ENCODE measurements at regions not wholly inside any gene's neighbourhood (a gene's known extent, or its start where the extent isn't known, plus 50 kb on each side); places are given as distances from the start of the nearest gene placed in this dataset.

DNA sequence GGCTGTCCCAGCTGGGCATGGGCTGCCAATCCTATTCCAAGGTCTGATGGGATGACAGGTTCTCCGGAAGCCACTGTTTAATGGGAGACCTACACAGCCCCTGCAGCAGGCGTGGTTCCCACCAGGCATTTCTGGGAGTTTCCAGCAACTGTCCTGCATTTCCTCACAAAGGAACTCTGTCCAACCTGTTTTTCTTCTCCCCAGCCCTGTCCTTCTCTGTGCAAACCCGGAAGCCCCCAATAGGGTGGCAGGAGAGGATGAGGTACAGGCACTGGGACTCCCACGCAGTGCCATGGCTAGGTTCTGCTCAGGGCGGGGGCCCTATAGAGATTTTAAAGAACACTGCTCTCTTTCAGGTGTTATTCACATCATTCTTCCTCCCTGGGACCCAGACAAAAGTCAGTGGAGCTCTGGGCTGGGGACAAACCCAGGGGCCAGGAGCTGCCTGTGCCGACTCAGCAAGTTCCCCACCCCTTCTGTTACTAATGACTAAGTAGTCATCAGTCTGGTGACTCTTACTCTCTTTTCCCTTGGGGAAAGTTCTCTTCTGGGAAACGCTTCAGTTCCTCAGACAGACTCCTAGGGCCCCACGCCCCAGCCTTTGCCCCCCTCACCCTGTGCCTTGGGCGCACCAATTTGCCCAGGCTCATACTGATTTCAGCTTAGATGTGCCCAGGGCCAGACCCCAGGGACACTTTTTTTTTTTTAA is 97.7 kb downstream of the CD47 start:
- no peak for DNase-seq (ENCODE audit: low read depth)

DNA sequence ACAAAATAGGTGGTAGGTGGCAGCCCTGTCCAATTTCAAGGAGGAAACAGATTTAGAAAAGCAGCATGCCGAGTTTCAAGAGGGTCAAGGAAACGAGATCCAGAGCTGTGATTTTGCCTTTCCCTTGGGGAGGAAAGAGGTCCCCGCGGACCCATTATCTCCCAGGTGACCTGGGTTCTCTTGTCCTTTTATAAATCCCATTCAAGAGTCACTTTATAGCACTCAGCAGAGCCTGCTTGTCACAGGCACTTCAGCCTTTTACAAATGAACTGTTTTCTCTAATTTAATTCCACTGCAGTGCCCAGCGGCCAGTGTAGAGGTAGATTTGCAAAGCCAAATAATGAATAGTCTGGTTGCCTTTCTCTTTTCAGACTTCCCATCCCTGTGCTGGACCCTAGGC is 99.9 kb downstream of the CD47 start:
- DNase-seq (ENCODE audit: low read depth), result no peak

DNA sequence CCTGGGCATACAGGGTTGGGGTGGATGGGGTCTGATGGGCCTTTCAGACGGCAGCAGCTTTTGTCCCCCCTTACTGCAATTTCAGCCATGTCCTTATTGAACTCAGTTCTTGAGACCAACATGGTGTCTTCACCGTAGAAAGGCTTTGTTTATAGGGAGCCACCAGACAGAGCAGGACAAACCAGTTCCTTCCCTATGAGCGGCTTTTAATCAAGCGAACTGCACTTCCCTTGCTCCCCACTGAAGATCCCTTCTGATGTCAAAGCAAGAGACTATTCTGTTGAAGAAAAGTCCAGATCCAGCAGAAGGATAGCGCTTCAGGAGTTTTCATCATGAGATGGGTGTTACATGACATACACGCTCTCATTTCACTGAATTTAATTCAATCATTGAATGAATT is 100.4 kb downstream of the CD47 start:
- DNase-seq (ENCODE audit: low read depth), result no peak

DNA sequence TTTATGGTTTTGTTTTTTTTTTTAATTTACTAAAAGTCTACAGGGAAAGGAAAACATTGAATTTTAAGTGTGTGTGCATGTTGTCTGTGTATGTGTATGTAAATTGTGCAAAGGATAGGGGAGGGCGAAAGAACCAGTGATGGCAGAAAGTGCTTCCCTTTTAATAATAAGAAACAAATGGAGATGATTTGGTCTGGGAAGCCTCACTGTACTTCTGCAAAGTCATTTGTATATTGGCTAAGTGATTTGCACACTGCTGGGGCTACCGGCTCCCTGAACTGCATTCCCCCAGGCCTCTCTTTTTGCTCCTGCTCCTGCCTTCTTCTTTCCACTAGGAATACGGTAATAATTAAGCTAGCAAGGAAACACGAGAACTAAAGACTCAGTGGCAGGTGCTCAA is 101.2 kb downstream of the CD47 start:
- DNase-seq (ENCODE audit: low read depth), result no peak

DNA sequence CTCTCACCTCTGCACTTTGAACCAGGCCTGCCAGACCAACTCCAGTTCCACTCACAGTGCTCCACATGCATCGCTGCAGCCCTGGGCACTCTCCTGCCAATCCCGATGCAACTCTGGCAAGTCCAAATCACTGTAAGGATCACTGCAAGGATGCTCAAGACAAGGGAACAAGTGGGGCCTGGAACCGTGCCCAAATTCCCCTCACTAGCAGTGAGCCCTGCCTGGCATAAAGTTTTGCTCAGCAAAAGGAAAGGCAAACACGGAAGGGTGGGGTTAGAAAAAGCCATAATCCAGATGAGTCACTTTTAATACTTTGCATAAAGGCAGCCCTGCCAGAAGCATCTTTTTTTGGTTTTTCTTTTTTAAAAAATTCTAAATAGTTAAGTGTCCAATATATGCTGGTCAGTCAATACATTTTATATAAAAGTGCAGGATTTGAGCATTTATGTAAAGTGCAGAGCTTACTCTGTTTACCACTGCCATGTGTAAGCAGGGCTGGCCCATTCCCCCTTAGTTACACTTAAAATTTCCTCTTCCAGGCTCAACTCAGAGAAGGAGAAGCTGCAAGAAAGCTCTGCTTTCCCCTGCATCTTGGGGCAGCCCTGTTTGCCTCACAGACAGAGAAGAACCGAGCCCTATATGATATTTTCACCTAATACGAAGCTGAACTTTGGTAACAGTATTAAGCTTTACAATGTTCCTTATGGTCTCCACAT is 102.2 kb downstream of the CD47 start:
- DNase-seq (ENCODE audit: low read depth), result no peak

DNA sequence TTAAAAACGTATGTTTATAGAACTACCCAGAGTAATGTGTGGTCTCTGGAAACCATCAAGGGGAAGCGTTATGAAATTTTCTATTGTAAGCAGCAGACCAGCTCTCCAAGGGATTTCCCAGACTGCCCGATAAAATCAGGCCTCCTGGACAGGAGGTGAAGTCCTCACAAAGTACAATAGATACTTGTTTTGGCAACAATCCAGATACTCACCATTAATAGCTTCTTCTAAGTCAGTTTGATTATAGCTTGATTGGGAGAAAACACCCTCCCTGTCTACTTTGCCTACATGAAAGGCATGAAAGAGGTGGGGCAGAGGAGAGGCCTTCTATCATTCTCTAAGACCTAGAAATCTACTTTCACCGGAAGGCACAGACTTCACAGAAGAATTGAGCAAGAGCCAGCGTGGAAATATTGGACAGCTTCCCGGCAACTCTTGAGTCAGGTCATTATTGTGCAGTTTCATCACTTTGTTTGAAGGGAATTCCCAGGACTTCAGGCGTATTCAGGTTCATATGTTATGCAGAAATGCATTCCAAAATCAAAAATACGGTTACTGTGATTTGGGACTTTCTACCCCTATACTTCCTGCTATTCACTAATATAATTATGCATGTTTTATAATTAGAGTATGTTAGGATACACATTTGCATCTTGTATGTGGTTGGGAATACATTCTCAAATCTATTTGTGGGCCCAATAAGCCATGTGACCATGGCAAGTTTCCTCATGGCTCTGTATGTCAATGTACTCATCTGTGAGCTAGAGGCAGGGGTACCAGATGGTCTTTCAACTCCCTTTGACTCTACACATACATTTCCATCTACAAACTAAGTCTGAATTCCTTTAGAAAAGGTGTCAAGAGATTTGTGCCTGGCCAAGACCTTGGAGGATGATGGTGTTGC is 103.5 kb downstream of the CD47 start:
- no peak for DNase-seq (ENCODE audit: low read depth)

DNA sequence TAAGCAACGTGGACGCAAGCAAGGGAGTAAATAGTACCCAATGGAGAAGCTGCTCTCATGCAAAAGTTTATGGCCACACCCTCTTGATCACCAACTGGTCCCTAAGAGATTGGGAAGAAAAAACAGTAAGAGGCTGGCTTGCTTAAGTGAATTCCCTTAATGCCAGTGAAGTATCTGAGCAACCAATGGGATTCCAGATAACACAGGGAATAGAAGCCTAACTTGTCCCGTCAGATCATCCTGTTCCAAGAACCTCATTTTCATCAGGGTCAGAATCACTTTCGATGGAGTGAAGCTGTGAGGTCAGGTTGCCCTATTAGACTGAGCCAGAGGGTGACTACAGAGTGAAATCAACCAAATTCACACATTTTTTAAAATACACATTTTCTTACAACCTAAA is 104.3 kb downstream of the CD47 start:
- DNase-seq (ENCODE audit: low read depth), result no peak

DNA sequence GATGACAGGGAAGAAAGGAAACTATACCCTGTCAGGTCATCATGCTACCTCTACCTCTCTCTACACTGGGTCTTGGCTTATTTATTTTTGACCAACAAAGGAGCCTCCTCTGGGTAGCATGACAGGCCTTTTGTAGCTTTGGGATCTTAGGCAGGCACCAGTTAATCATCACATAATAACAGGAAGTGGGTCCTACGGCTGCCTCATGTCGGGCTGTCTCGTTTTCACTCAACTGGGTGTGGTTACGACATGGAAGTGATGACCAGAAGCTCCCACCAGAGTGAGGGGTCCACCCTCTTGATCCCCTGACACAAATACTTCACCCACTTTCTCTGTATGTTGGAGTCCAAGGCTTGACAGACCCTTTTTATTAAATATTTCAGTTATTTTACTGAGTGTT is 105.3 kb downstream of the CD47 start:
- DNase-seq (ENCODE audit: low read depth), result no peak

DNA sequence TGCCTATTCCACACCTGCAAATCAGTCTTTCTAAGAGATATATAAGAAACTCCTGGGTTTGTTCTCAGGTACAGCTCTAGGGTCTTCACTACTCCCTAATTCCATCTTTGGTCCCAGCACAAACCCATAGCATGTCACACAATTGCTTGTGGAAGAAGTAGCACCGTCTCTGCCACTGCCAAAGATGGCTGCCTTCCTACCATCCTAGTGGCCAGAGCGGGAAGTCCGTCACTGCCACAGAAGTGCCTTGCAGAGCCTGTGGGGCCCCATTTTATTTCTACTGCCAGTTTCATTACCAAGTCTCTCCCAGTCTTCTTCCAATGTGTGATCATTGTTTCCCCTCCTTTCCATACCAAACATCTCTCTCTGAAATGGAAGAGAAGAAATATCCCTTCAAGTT is 107.6 kb downstream of the CD47 start:
- DNase-seq (ENCODE audit: low read depth), result no peak

DNA sequence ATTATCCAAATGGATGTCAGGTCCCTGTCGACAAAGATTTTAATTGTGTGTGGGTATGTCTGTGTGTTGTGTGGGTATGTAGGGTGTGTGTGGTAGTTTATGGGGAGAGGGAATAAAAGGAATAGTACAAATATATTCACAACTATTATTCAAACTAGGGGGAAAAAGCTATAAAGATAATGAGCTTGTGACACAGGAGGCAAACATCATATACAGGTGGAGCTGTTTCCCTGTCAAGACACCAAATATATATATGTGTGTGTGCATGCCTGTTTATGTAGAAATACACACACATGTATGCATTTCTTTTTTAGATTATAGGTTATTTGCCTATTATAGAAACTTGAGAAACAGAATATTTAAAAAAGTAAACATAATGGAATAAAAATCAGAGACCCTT is 108.7 kb downstream of the CD47 start:
- no peak for DNase-seq (ENCODE audit: low read depth)

DNA sequence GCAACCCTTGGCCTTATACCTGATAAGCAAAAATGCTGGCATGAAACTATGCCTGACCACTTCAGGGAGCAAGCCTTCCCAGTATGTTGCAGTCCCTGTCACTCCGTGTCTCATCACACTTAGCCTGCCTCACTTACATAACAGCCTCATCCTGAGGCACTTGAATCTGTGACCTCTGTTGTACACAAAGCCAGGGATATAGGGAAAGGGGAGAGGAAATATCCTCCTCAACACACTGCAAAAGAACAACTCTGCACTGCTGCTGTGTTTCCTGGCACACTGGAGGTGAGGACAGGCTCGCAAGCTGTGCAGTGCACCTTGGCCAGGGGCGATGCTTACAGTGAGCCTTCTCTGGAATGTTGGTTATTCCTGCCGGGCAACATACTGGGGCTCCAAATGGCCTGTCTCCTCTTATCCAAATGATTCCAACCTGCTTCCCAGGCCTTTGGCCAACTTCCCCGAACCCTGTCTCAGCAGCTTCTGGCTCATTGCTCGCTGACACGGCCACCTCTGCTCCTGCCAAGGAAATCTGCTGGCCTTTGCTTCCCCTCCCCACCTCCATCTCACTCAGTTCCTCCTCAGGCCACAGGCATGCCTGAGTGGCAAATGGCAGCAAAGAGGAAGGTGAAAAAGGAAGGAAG is 109.2 kb downstream of the CD47 start:
- DNase-seq (ENCODE audit: low read depth), result no peak

DNA sequence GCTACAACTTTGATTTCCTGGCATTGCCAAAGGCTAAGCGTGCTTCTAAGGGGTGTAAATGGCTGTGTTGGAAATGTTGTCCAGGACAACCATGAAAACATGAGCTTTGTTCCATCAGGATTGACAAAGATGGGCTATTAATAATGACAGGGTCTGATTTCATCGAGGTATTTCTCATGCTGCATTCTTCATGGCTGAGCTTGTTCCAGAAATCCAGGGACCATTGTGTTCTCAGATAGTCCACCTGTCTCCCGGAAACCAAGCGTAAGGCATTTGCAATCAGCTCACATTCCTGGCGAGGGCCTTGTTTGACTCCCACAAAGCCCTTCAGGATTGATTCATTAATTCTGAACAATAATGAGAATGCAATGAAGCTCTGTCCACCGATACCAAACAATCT is 111.3 kb downstream of the CD47 start:
- no peak for DNase-seq (ENCODE audit: low read depth)

DNA sequence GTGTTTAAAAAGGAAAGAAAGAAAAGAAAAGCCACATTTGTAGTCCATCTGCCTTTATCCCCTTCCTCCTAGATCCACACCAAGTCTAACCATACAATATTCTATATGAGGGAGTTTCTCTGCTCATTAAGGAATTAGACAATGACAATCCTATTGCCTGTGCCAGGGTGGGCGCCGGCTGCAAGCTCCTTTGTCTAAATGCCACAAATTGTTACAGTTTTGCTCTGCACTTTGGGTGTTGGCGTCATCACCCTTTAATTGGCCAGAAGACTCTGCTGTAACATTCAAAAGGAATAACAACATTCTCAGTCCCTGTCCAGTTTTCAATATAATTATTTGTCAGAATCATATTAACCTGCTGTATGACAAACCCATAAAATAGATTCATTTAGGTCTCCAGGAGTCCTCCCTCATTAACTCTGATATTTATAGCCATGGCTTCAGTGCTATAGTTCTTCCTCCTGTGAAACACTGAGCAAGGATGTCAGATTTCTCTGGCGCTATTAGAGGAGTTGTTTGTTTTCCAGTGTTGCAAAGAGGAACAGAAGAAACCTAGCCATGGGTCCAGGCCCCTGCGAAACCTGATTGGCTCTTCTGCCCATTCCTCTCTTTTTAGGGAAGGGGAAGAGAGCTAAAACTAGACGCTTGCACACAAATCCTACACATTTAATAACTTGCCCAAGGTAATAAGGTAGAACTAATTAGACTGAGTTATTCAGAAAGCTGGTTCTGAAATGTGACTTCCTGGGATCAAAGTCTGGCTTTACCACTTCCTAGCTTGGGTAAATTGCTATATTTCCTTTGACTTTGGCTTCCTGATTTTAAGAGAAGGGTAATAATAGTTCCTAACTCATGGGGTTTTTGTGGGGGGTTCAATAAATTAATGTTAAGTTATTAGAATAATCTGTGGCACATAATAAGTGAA is 112.4 kb downstream of the CD47 start:
- DNase-seq (ENCODE audit: low read depth), result no peak

DNA sequence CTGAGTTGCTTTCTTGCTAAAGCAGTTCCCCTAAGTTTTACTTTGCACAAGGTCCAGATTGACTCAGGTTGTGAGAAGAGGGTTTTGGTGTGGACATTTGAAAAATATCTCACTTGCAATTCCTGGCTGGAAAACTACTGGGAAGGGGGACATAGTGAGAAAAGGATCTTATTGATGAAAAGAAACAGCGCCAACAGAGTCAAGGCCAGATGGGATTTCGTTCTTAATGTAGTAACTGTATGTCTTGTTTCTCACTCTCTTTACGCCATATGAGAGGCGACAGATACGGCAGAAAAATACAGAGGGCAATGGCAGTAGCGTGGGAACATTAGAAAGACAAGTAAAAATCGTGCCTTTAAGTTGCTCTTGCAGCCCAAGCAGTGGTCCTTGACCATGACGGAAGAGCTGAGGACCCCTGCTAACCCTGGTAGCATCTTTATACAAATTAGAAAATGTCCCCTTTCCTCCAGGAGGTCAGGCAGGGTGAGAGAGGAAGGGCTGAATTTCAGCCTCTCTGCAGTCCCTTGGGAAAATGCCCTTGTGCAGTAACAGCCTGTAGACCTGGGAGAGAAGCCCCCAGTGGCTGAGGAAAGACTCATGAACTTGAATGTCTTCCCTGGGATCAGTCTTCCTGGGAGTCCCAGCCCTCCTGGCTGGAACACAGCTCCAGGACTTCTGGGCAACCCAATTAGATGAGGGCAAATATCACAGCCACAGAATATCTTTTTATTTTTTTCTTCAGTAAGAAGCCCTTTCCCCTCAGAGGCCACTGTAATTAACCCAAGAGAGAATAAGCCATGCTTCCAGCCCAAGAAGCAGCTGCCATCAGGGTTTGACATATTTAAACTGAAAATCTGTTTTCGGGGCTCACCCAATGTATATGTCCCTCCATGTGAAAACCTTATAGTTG is 113.4 kb downstream of the CD47 start:
- no peak for DNase-seq (ENCODE audit: low read depth)

DNA sequence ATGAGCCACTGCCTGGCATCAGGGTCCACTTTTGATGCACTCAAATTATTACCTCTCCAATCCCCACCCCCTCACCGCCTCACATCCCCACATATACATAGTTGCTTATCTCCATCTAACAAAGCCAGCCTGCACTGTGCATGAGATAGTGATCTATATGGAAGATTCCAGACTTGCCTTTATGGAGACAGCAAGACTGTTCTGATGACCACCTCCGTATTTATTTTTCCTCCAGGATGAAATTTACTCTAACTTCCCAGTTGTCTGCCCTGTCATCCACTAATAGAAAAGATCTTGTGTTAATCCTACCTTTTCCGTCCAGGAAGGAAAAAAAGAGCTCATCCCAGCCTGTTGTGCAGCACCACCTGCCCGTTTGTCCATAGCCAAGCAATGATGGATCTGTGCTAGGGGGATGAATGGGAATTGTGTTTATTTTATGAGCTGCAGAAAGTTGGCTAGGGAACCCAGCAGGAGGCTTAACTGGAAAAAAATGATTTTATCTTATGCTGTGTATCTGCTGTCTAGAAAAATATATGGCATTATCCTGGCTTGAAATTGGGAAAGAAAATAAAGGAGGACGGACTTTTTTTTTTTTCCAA is 114.5 kb downstream of the CD47 start:
- no peak for DNase-seq (ENCODE audit: low read depth)

DNA sequence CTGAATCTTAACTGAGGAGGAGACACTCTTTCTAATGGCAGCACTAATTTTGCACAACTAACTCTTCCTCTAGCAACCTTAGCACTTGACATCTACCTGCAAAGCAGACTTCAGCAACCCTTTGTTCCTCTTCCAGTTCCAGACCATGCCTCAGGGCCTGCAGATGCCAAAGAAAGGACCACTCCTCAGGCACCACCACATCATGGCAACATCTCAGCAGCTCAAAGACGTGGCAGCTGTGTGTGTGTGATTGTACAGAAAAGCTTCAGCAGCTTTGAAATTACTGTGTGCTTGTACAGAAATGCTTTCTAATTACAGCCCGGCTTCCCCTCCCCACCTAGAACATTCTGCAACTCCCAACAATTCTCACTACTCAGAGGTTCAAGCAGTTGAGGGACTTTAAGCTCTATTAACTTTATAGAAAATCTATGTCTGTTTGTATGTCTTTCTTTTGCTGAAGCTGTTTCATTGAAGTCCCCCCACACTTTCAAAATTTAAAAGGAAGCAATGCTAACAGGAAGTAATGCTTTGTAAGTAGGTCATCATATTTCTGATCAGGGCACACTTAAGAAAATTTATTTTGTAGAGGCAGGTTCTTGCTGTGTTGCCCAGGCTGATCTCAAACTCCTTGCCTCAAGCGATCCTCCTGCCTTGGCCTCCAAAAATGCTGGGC is 115.2 kb downstream of the CD47 start:
- no peak for DNase-seq (ENCODE audit: low read depth)

DNA sequence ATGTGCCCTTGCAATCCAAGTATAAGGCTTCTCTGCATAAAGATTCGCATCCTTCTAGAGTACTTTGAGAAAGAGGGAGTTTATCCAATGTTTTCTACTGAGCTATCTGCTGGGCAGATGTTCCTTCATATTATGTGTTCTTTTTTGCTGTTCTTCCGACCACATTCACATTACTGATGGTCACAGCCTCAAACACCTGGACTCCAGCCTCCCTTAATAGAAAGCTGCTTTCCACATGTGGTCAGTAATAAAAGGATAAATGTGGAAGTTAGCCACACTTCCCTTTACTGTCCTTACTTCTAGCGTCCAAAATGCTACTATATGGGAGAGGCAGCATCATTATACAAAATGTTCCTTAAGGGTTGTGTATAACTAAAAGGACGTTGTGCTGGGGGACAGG is 116.9 kb downstream of the CD47 start:
- DNase-seq (ENCODE audit: low read depth), result no peak

DNA sequence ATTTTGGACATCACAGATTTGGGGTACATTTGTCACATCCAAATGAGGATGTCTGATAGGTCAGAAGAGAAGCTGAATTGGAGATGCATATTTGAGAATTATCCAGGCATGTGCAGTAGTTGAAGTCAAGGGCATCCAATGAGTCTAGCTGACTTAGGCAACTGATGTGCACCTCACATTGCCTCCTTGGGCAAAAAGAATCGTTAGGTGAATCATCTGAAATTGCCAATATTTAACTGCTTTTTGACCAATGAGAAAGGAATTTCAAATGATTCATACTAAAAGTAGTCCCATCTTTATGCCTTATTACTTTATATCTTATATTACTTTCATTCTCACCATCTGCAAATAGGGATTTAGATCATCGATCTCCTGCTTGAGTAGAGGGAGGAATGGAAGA is 117.7 kb downstream of the CD47 start:
- DNase-seq (ENCODE audit: low read depth), result no peak

DNA sequence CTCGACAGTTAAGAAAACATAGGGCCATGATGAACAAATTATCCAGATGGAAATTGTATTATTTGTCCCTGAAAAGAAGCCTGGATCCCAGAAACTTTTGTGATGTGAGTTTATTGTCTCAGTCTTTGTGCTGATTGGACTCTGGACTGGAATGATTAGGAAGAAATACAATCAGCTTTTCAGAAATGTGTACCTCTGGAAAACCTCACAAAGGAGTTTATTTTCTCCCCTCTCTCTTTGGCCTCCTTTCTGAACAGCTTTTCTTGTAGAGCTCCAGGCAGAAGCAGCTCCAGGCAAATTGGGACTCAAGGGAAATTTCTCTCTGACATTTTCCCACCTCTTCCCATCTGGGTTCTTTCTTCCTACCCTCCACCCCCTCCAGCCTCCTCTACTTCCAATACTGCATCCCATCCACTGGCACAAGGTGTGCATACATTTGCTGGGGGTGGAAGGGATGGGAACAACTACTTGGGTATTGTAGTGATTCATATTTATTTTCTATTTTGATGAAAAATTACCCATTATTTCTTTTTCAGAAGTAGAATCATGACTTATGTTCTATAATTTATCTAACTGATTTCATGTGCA is 119.7 kb downstream of the CD47 start:
- no peak for DNase-seq (ENCODE audit: low read depth)
